Lower lobe of right lung (tissue), 2 donors: ENCODE measurements at regions not wholly inside any gene's neighbourhood (a gene's known extent, or its start where the extent isn't known, plus 50 kb on each side); places are given as distances from the start of the nearest gene placed in this dataset.

Experiments
- ATAC-seq, 2 donors: fragments of 200-7000 bp; cut with Tn5 transposase; one replicate each; pipeline ENCODE4 v1.9.1; 2020 to 2022; ENCODE audit warnings: mild to moderate bottlenecking in 2 of 2, moderate library complexity in 2 of 2
- DNase-seq: peaks from one replicate; pipeline ENCODE4 v3.0.0-alpha.2; 2020
- H3K27ac ChIP-seq: fragments of 200-600 bp; one replicate; pipeline ENCODE4 v1.8.0; 2022
- H3K27me3 ChIP-seq: fragments of 200-600 bp; one replicate; pipeline ENCODE4 v1.8.0; 2022; ENCODE audit warnings: low read depth
- H3K36me3 ChIP-seq: fragments of 200-600 bp; one replicate; pipeline ENCODE4 v1.8.0; 2022; ENCODE audit warnings: mild to moderate bottlenecking
- H3K4me1 ChIP-seq: fragments of 200-600 bp; one replicate; pipeline ENCODE4 v1.8.0; 2022
- H3K4me3 ChIP-seq: fragments of 200-600 bp; one replicate; pipeline ENCODE4 v1.8.0; 2022; ENCODE audit warnings: mild to moderate bottlenecking
- H3K9me3 ChIP-seq: fragments of 200-600 bp; one replicate; pipeline ENCODE4 v1.8.0; 2022
- intact Hi-C: fragments of 100-400 bp; cut with DNase I; formaldehyde crosslinking; loops from one replicate; pipeline ENCODE4 v1.11.0; 2022
- TF ChIP-seq, protein P1 (sequence below): fragments of 200-600 bp; IDR thresholded peaks from one replicate; pipeline ENCODE4 v1.8.0; 2022; ENCODE audit warnings: antibody characterized with exemption, mild to moderate bottlenecking
- donor health status: DM: no; HTN: yes; CAD: no; lungs with severe emphysema.

DNA sequence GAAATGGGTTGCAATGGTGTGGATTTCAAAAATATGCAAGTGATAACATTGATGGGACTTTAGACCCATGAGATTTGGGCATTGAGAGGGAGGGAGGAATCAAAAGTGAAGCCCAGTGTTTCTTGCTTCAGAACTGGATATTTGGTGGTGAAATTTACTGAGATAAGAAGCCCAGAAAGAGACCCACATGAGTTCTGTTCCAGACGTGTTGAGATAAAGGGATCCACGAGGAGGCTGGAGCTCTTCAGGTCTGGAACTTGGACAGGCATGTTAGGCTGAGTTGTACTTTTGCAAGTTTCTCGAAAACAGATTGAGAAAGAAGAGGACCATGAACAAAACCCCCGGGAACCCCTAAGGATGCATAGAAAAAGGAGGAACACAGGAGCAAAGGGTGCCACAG lies 290.2 kb downstream of the MEX3B start:
- H3K9me3 ChIP-seq: no peaks in the 10 kb centered on the region
- H3K36me3 ChIP-seq: no peaks in the 10 kb centered on the region
- no peak overlapping the region for H3K27ac ChIP-seq
- ATAC-seq (no peak), DNase-seq (no peak)
- TF ChIP-seq, protein P1, sequence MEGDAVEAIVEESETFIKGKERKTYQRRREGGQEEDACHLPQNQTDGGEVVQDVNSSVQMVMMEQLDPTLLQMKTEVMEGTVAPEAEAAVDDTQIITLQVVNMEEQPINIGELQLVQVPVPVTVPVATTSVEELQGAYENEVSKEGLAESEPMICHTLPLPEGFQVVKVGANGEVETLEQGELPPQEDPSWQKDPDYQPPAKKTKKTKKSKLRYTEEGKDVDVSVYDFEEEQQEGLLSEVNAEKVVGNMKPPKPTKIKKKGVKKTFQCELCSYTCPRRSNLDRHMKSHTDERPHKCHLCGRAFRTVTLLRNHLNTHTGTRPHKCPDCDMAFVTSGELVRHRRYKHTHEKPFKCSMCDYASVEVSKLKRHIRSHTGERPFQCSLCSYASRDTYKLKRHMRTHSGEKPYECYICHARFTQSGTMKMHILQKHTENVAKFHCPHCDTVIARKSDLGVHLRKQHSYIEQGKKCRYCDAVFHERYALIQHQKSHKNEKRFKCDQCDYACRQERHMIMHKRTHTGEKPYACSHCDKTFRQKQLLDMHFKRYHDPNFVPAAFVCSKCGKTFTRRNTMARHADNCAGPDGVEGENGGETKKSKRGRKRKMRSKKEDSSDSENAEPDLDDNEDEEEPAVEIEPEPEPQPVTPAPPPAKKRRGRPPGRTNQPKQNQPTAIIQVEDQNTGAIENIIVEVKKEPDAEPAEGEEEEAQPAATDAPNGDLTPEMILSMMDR: no peak
- H3K27me3 ChIP-seq: peaks cover 5% of the 10 kb centered on the region
- no peak overlapping the region for H3K4me3 ChIP-seq
- intact Hi-C loops: no loop called here
- H3K4me1 ChIP-seq: peaks cover 11% of the 10 kb centered on the region

DNA sequence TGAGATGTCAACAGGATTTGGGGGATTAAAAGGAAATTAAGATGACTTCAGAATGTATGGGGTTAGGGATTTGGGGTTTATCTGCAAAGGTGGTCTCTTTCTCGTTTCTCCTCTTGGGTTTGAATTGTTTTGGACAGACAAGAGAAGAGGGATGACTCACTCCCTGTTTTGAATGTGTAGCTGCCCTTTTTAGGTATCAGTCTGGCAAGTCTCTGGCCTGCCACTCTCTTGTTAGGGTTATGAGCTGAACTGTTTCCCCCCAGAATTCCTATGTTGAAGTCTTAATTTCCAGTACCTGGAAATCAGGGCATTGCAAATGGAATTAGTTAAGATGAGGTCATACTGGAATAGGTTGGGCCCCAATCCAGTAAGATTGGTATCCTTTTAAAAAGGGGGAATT lies 291.7 kb downstream of the MEX3B start:
- no peak overlapping the region for H3K4me3 ChIP-seq
- TF ChIP-seq, protein P1: no peak
- H3K27ac ChIP-seq: no peak overlapping the region
- DNase-seq (no peak), ATAC-seq (no peak)
- intact Hi-C loops: no loop called here
- H3K36me3 ChIP-seq: no peaks in the 10 kb centered on the region
- H3K4me1 ChIP-seq: peaks cover 11% of the 10 kb centered on the region
- H3K9me3 ChIP-seq: no peaks in the 10 kb centered on the region
- H3K27me3 ChIP-seq: peaks cover 13% of the 10 kb centered on the region

DNA sequence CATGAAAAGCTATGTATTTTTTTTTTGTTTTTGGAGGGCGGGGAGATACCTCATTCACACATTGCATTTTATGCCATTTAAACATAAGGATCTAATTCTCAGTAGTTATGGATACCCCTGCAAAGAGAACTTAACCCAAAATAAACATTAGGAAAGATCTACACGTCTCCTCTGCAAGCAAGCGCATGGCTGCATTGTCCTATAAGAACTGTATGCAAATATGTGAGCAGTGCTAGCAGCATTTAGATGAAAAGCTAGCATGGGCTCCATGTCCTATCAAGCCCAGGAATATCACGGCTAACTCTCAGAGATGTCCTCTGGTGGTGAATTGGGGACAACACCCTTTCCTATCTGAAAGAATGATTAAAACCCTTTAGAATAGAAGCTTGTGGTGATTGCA lies 292.8 kb downstream of the MEX3B start:
- peaks cover 11% of the 10 kb centered on the region for H3K4me1 ChIP-seq
- ATAC-seq: no peak
- no peaks in the 10 kb centered on the region for H3K36me3 ChIP-seq
- TF ChIP-seq, protein P1: no peak
- H3K4me3 ChIP-seq: no peak overlapping the region
- no peak for DNase-seq
- peaks cover 16% of the 10 kb centered on the region for H3K27me3 ChIP-seq
- H3K9me3 ChIP-seq: no peaks in the 10 kb centered on the region
- intact Hi-C loops: no loop called here
- H3K27ac ChIP-seq: no peak overlapping the region

DNA sequence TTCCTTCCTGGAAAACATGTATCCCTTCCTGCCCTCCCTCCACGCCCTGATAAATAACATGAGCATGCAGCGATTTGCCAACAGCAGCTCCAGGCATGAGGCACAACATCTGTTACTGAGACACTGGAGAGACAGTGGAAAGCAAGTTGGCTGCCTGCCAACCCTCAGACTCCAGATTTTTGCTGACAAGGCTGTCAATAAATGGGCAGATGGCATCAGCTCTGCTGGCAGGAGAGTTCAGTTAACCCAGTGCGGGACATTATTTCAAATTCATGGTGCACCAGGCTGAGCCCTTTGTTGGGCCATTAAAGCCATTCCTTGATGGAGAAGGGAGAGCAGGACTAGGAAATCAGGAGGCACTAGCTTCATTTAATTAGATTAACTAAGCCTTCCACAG lies 293.3 kb downstream of the MEX3B start:
- Histone ChIP-seq H3K27me3 (peaks cover 16% of the 10 kb centered on the region), H3K4me3 (no peak overlapping the region), H3K27ac (no peak overlapping the region), H3K36me3 (no peaks in the 10 kb centered on the region), H3K9me3 (no peaks in the 10 kb centered on the region), H3K4me1 (peaks cover 11% of the 10 kb centered on the region)
- DNase-seq (no peak), ATAC-seq (no peak)
- TF ChIP-seq, protein P1: no peak
- intact Hi-C loops: no loop called here

DNA sequence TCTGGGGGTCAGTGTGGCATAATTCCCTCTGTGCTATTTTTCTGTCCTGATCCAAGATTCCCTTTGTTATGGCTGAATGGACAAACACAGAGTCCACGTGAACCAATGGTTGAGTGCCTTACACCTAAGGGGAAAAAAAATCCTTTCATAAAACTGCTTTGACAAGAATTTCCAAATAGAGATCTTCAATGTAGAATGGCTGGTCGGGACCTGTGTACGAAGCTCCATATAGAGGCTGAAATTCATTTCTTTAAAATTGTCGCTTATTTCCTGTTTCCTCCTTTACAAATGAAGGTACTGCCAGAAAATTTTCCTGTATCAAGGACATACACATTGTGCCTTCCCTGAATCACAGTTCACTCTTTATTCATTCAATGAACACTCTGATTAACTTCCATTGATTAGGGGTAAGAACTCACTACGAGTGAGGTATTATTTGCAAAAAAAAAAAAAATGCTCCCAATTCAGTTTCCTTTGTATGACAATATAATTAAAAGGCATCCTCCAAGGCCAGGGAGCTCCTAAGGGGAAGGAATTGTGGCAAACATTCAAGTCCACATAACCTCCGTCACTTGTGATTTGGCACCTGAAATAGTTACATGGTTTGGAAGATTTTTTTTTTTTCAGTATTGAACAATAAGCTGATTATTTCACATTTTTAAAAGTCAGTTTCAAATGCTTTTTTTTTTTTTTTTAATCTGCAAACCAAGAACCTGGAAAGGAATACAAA lies 293.8 kb downstream of the MEX3B start:
- Histone ChIP-seq H3K4me1 (peaks cover 11% of the 10 kb centered on the region), H3K27me3 (peaks cover 16% of the 10 kb centered on the region), H3K27ac (no peak overlapping the region), H3K4me3 (no peak overlapping the region), H3K9me3 (no peaks in the 10 kb centered on the region), H3K36me3 (no peaks in the 10 kb centered on the region)
- TF ChIP-seq, protein P1: no peak
- ATAC-seq (no peak), DNase-seq (no peak)
- intact Hi-C loops: no loop called here
